Muscle layer of colon (tissue), 2 donors: ENCODE measurements at regions not wholly inside any gene's neighbourhood (a gene's known extent, or its start where the extent isn't known, plus 50 kb on each side); places are given as distances from the start of the nearest gene placed in this dataset.

Experiments
- H3K27ac ChIP-seq: one replicate; pipeline ENCODE4 v1.7.0; 2013; ENCODE audit warnings: low read depth, mild to moderate bottlenecking, low read length, moderate library complexity
- H3K27me3 ChIP-seq, 2 donors: one replicate each; pipeline ENCODE4 v1.7.0; 2013; ENCODE audit warnings: low read length in 2 of 2, mild to moderate bottlenecking in 2 of 2; ENCODE audit not compliant: insufficient read depth in 2 of 2, control insufficient read depth in 1 of 2
- H3K36me3 ChIP-seq: one replicate; pipeline ENCODE4 v1.7.0; 2013; ENCODE audit warnings: mild to moderate bottlenecking, low read length; ENCODE audit not compliant: insufficient read depth
- H3K4me1 ChIP-seq: one replicate; pipeline ENCODE4 v1.7.0; 2013; ENCODE audit warnings: mild to moderate bottlenecking, low read length; ENCODE audit not compliant: insufficient read depth
- H3K4me3 ChIP-seq, 2 donors: one replicate each; pipeline ENCODE4 v1.7.0; 2013; ENCODE audit warnings: low read length in 2 of 2, low read depth in 1 of 2, mild to moderate bottlenecking in 1 of 2, moderate library complexity in 1 of 2
- H3K9ac ChIP-seq: one replicate; pipeline ENCODE4 v1.7.0; 2013; ENCODE audit warnings: low read length
- H3K9me3 ChIP-seq: one replicate; pipeline ENCODE4 v1.7.0; 2013; ENCODE audit warnings: mild to moderate bottlenecking, low read length
- donor health status: abdominal sarcoma.
- donor health status: Adenocarcinoma of cecum.

- Histone ChIP-seq H3K27me3 (no peaks in the 10 kb centered on the region), H3K4me3 (no peak overlapping the region), H3K36me3 (no peaks in the 10 kb centered on the region), H3K4me1 (no peaks in the 10 kb centered on the region), H3K9ac (no peak overlapping the region), H3K27ac (no peak overlapping the region), H3K9me3 (no peaks in the 10 kb centered on the region)
Measured at GRCh38 chrX:125089761-125090445, 229.8 kb upstream of the TEX13C start.

- Histone ChIP-seq H3K4me1 (no peaks in the 10 kb centered on the region), H3K4me3 (no peak overlapping the region), H3K9ac (no peak overlapping the region), H3K27me3 (no peaks in the 10 kb centered on the region), H3K9me3 (no peaks in the 10 kb centered on the region), H3K27ac (no peak overlapping the region), H3K36me3 (no peaks in the 10 kb centered on the region)
Measured at GRCh38 chrX:125093852-125094251, 225.8 kb upstream of the TEX13C start.

GRCh38 chrX:125094901-125095300 lies 224.8 kb upstream of the TEX13C start:
- no peak overlapping the region for H3K4me3 ChIP-seq
- no peaks in the 10 kb centered on the region for H3K9me3 ChIP-seq
- H3K9ac ChIP-seq, result no peak overlapping the region
- no peak overlapping the region for H3K27ac ChIP-seq
- H3K27me3 ChIP-seq, result no peaks in the 10 kb centered on the region
- H3K36me3 ChIP-seq, result no peaks in the 10 kb centered on the region
- no peaks in the 10 kb centered on the region for H3K4me1 ChIP-seq

GRCh38 chrX:125096469-125096868 lies 223.2 kb upstream of the TEX13C start:
- no peaks in the 10 kb centered on the region for H3K27me3 ChIP-seq
- H3K9ac ChIP-seq, result no peak overlapping the region
- H3K36me3 ChIP-seq, result no peaks in the 10 kb centered on the region
- H3K4me3 ChIP-seq, result no peak overlapping the region
- no peaks in the 10 kb centered on the region for H3K4me1 ChIP-seq
- no peak overlapping the region for H3K27ac ChIP-seq
- H3K9me3 ChIP-seq, result no peaks in the 10 kb centered on the region

GRCh38 chrX:125096870-125097269 lies 222.8 kb upstream of the TEX13C start:
- Histone ChIP-seq H3K9ac (no peak overlapping the region), H3K4me3 (no peak overlapping the region), H3K9me3 (no peaks in the 10 kb centered on the region), H3K36me3 (no peaks in the 10 kb centered on the region), H3K27me3 (no peaks in the 10 kb centered on the region), H3K4me1 (no peaks in the 10 kb centered on the region), H3K27ac (no peak overlapping the region)

GRCh38 chrX:125101971-125102755 lies 217.5 kb upstream of the TEX13C start:
- H3K27ac ChIP-seq, result no peak overlapping the region
- no peaks in the 10 kb centered on the region for H3K36me3 ChIP-seq
- no peaks in the 10 kb centered on the region for H3K9me3 ChIP-seq
- H3K4me3 ChIP-seq, result no peak overlapping the region
- no peaks in the 10 kb centered on the region for H3K4me1 ChIP-seq
- H3K27me3 ChIP-seq, result no peaks in the 10 kb centered on the region
- H3K9ac ChIP-seq, result no peak overlapping the region

GRCh38 chrX:125103693-125104092 lies 216.0 kb upstream of the TEX13C start:
- Histone ChIP-seq H3K9me3 (no peaks in the 10 kb centered on the region), H3K4me3 (no peak overlapping the region), H3K36me3 (no peaks in the 10 kb centered on the region), H3K4me1 (no peaks in the 10 kb centered on the region), H3K27ac (no peak overlapping the region), H3K27me3 (no peaks in the 10 kb centered on the region), H3K9ac (no peak overlapping the region)

GRCh38 chrX:125108921-125109320 lies 210.8 kb upstream of the TEX13C start:
- H3K36me3 ChIP-seq, result no peaks in the 10 kb centered on the region
- no peak overlapping the region for H3K27ac ChIP-seq
- H3K27me3 ChIP-seq, result no peaks in the 10 kb centered on the region
- no peak overlapping the region for H3K4me3 ChIP-seq
- no peaks in the 10 kb centered on the region for H3K4me1 ChIP-seq
- H3K9ac ChIP-seq, result no peak overlapping the region
- no peaks in the 10 kb centered on the region for H3K9me3 ChIP-seq

- no peaks in the 10 kb centered on the region for H3K4me1 ChIP-seq
- no peak overlapping the region for H3K27ac ChIP-seq
- H3K27me3 ChIP-seq, result no peaks in the 10 kb centered on the region
- no peaks in the 10 kb centered on the region for H3K36me3 ChIP-seq
- H3K4me3 ChIP-seq, result no peak overlapping the region
- H3K9me3 ChIP-seq, result no peaks in the 10 kb centered on the region
- H3K9ac ChIP-seq, result no peak overlapping the region
Measured at GRCh38 chrX:125131164-125131563, 188.5 kb upstream of the TEX13C start.

GRCh38 chrX:125132274-125132673 lies 187.4 kb upstream of the TEX13C start:
- no peak overlapping the region for H3K9ac ChIP-seq
- no peaks in the 10 kb centered on the region for H3K9me3 ChIP-seq
- no peaks in the 10 kb centered on the region for H3K27me3 ChIP-seq
- no peak overlapping the region for H3K27ac ChIP-seq
- H3K4me1 ChIP-seq, result no peaks in the 10 kb centered on the region
- no peak overlapping the region for H3K4me3 ChIP-seq
- no peaks in the 10 kb centered on the region for H3K36me3 ChIP-seq

GRCh38 chrX:125137521-125137920 lies 182.2 kb upstream of the TEX13C start:
- Histone ChIP-seq H3K4me3 (no peak overlapping the region), H3K27me3 (no peaks in the 10 kb centered on the region), H3K36me3 (no peaks in the 10 kb centered on the region), H3K9me3 (no peaks in the 10 kb centered on the region), H3K27ac (no peak overlapping the region), H3K4me1 (no peaks in the 10 kb centered on the region), H3K9ac (no peak overlapping the region)

GRCh38 chrX:125150231-125150630 lies 169.4 kb upstream of the TEX13C start:
- Histone ChIP-seq H3K9ac (no peak overlapping the region), H3K4me1 (no peaks in the 10 kb centered on the region), H3K27ac (no peak overlapping the region), H3K27me3 (peaks cover 0 to 3% of the 10 kb centered on the region in 2 donors), H3K36me3 (no peaks in the 10 kb centered on the region), H3K4me3 (no peak overlapping the region), H3K9me3 (no peaks in the 10 kb centered on the region)
